Mucosa of stomach (tissue), 1 donor: ENCODE measurements at regions not wholly inside any gene's neighbourhood (a gene's known extent, or its start where the extent isn't known, plus 50 kb on each side); places are given as distances from the start of the nearest gene placed in this dataset.
"Not testable (repeated sequence)": the region's sequence is repeated elsewhere in the genome, so short reads cannot be mapped to it uniquely, and the experiment has no call there.

ENCODE experiments used
- H3K27me3 ChIP-seq: one replicate; pipeline ENCODE4 v1.7.0; 2013; ENCODE audit warnings: mild to moderate bottlenecking, low read length; ENCODE audit not compliant: control insufficient read depth, insufficient read depth
- H3K36me3 ChIP-seq: one replicate; pipeline ENCODE4 v1.7.0; 2013; ENCODE audit warnings: low read length; ENCODE audit not compliant: control insufficient read depth, insufficient read depth
- H3K4me1 ChIP-seq: one replicate; pipeline ENCODE4 v1.7.0; 2013; ENCODE audit warnings: mild to moderate bottlenecking, low read length; ENCODE audit not compliant: control insufficient read depth, insufficient read depth
- H3K4me3 ChIP-seq: one replicate; pipeline ENCODE4 v1.7.0; 2013; ENCODE audit warnings: low read length
- H3K9ac ChIP-seq: one replicate; pipeline ENCODE4 v1.7.0; 2013; ENCODE audit warnings: mild to moderate bottlenecking, low read length, moderate library complexity
- H3K9me3 ChIP-seq: one replicate; pipeline ENCODE4 v1.7.0; 2013; ENCODE audit warnings: mild to moderate bottlenecking, low read length, moderate library complexity; ENCODE audit not compliant: control insufficient read depth
- donor health status: Pancreatic carcinoma.

DNA sequence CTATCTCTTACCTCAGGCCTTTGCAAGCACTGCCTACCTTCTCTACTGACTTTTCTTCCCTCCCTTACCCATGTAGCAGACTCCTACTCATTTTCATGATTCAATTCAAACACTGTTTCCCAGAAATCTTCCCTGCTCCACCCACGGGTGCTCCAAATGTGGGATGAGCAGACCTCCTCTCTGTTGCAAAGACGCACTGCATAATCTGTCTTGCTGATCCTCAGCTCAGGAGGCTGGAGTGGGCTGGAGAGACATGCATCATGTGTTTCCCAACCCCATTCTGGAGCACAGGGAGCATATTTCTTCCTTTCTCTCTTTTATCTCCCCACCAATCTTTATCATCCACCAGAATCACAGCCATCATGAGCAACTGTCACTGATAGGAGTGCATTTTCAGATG lies 459.9 kb upstream of the NFIA start:
- Histone ChIP-seq H3K9me3 (no peaks in the 10 kb centered on the region), H3K4me1 (peaks cover 6% of the 10 kb centered on the region), H3K27me3 (no peaks in the 10 kb centered on the region), H3K4me3 (no peak overlapping the region), H3K9ac (no peak overlapping the region), H3K36me3 (no peaks in the 10 kb centered on the region)

DNA sequence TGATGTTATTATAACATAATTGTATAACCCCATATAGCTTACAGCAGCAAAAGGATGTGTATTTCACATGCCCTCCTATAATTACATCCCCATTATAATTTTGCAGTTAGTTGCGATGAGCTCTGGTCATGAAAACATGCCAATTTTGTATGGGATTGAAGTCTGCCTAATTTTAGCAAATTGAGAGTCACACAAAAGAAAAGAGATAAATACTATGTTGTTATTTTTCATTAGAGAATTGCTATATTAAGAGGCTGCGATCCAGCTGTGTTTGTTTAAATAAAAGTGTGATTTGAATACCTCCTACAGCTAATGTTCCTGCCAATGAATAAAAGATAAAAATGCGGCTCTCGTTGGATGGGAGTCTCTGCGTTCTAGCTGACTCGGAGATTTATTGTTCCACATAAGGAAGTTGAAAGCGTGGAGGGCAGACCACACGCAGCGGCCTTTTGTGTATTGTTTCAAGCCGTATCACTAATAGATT lies 461.0 kb upstream of the NFIA start:
- no peaks in the 10 kb centered on the region for H3K27me3 ChIP-seq
- no peak overlapping the region for H3K4me3 ChIP-seq
- peaks cover 6% of the 10 kb centered on the region for H3K4me1 ChIP-seq
- H3K9ac ChIP-seq = no peak overlapping the region
- no peaks in the 10 kb centered on the region for H3K9me3 ChIP-seq
- no peaks in the 10 kb centered on the region for H3K36me3 ChIP-seq

DNA sequence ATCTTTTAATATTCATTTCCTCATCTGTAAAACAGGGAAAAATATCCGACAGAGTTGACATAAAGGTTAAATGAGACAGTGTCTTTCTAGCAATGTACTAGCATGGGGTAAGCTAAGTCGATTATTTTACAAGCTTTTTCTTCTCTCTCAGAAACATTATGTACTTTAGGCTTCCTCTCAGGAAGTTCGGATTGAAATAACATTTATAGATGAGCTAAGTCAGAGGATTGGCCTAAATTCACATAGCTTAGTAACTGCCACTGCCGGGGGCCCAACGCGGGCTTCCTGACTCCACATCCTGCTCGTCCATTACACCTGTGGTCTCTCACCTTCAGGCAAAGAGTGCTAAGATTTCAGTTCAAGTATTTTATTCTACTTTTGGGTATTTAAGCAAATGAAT lies 462.3 kb upstream of the NFIA start:
- H3K4me3 ChIP-seq = no peak overlapping the region

GRCh38 chr1:60619581-60619980 lies 462.8 kb upstream of the NFIA start:
- Histone ChIP-seq H3K9me3 (no peaks in the 10 kb centered on the region), H3K4me3 (no peak overlapping the region), H3K4me1 (peaks cover 6% of the 10 kb centered on the region), H3K27me3 (no peaks in the 10 kb centered on the region), H3K9ac (no peak overlapping the region), H3K36me3 (no peaks in the 10 kb centered on the region)

More for the DNA sequence above, 462.3 kb upstream of the NFIA start:
- peaks cover 6% of the 10 kb centered on the region for H3K4me1 ChIP-seq
- no peaks in the 10 kb centered on the region for H3K9me3 ChIP-seq
- no peak overlapping the region for H3K9ac ChIP-seq
- no peaks in the 10 kb centered on the region for H3K36me3 ChIP-seq
- no peaks in the 10 kb centered on the region for H3K27me3 ChIP-seq

- H3K4me3 ChIP-seq = no peak overlapping the region
- H3K4me1 ChIP-seq = no peaks in the 10 kb centered on the region
- no peaks in the 10 kb centered on the region for H3K27me3 ChIP-seq
- H3K9ac ChIP-seq = no peak overlapping the region
- no peaks in the 10 kb centered on the region for H3K36me3 ChIP-seq
- no peaks in the 10 kb centered on the region for H3K9me3 ChIP-seq
These were observed 466.7 kb upstream of the NFIA start for GRCh38 chr1:60615666-60616065.

- Histone ChIP-seq H3K27me3 (no peaks in the 10 kb centered on the region), H3K4me1 (no peaks in the 10 kb centered on the region), H3K9ac (no peak overlapping the region), H3K9me3 (no peaks in the 10 kb centered on the region), H3K36me3 (no peaks in the 10 kb centered on the region), H3K4me3 (no peak overlapping the region)
These were observed 469.6 kb upstream of the NFIA start for GRCh38 chr1:60612790-60613189.

DNA sequence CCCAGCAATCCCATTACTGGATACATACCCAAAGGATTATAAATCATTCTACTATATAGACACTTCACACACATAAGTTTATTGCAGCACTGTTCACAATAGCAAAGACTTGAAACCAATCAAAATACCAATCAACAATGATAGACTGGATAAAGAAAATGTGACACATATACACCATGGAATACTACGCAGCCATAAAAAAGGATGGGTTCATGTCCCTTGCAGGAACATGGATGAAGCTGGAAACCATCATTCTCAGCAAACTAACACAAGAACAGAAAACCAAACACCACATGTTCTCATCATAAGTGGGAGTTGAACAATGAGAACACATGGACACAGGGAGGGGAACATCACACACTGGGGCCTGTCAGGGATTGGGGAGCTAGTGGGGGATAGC lies 475.4 kb upstream of the NFIA start:
- H3K36me3 ChIP-seq, H3K9ac ChIP-seq, H3K4me1 ChIP-seq, H3K9me3 ChIP-seq, H3K27me3 ChIP-seq, H3K4me3 ChIP-seq: not testable (repeated sequence)

DNA sequence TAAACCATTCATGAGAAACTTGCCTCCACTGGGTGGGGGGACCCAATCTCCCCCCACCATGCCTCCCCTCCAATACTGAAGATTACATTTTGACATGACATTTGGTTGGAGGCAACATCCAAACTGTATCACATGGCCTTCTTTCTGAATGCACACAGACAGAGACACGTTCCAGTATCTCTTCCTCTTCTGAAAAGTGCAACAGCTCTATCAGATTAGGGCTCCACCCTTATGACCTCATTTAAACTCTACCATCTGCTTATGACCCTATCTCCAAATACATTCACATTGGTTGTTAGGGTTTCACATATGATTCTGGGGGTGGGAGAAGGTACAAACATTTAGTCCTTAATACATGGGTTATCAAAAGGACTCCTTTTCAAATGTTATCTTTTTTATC lies 481.8 kb upstream of the NFIA start:
- Histone ChIP-seq H3K4me1 (no peaks in the 10 kb centered on the region), H3K4me3 (no peak overlapping the region), H3K27me3 (no peaks in the 10 kb centered on the region), H3K9ac (no peak overlapping the region), H3K36me3 (no peaks in the 10 kb centered on the region), H3K9me3 (no peaks in the 10 kb centered on the region)

- H3K9ac ChIP-seq = no peak overlapping the region
- H3K4me1 ChIP-seq = no peaks in the 10 kb centered on the region
- no peaks in the 10 kb centered on the region for H3K36me3 ChIP-seq
- H3K4me3 ChIP-seq = no peak overlapping the region
- no peaks in the 10 kb centered on the region for H3K27me3 ChIP-seq
- no peaks in the 10 kb centered on the region for H3K9me3 ChIP-seq
These were observed 482.8 kb upstream of the NFIA start for GRCh38 chr1:60599574-60599973.

DNA sequence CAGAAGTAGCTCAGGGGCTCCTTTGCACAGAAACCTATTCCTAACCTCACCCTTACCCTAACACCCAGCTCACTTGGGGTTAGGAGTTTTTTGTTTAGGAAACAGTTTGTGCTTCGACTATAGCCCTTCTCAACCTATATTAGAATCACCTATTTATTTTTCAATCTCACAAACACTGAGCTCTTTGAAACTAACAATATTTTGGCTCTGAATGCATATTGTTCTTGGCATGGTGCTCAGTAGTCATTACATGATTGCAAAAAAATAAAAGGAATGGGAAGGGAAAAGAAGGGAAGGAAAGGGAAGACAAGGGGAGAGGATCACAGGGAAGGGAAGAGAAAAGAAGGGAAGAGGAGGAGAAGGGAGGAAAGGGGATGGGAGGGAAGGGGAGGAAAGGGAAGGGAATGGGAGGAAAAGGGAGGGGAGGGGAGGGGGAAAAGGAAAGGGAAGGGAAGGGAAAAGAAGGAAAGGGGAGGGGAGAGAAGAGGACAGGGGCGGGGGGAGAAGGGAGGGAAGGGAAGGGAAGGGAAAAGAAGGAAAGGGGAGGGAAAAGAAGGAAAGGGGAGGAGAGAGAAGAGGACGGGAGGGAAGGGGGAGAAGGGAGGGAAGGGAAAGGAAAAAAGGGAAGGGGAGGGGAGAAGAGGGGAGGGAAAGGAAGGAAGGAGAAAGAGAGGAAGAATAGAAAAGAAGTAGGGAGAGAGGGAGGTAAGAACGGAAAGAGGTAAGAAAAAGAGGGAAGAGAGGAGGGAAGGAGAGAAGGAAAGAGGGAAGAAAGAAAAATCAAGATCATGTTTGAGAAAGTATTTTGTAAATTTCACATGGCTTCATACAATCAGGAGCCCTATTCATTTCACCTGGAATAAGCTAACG lies 484.1 kb upstream of the NFIA start:
- Histone ChIP-seq H3K4me3 (no peak overlapping the region), H3K9ac (no peak overlapping the region), H3K36me3 (no peaks in the 10 kb centered on the region), H3K4me1 (no peaks in the 10 kb centered on the region), H3K27me3 (no peaks in the 10 kb centered on the region), H3K9me3 (no peaks in the 10 kb centered on the region)

- no peak overlapping the region for H3K4me3 ChIP-seq
- H3K9me3 ChIP-seq = no peaks in the 10 kb centered on the region
- no peak overlapping the region for H3K9ac ChIP-seq
- H3K4me1 ChIP-seq = no peaks in the 10 kb centered on the region
- H3K27me3 ChIP-seq = no peaks in the 10 kb centered on the region
- H3K36me3 ChIP-seq = no peaks in the 10 kb centered on the region
These were observed 485.3 kb upstream of the NFIA start for GRCh38 chr1:60596791-60597750.

DNA sequence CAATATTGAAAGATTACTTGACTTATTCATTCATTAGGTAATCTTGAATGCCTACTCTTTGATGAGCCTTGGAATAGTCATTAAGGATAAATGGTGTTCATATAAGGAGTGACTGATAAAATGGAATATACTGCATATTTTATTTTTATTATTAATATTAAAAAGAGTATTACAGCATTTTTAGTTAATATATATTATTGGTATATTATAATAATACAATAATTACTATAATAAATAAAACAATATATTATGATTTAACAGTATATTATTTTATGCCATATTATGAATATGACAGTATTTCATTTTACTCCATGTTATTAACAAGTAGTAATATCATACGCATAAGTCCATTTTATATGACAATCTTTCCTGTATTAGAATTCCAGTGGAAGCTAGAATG lies 490.8 kb upstream of the NFIA start:
- Histone ChIP-seq H3K27me3 (no peaks in the 10 kb centered on the region), H3K9me3 (no peaks in the 10 kb centered on the region), H3K4me1 (no peaks in the 10 kb centered on the region), H3K36me3 (no peaks in the 10 kb centered on the region), H3K4me3 (no peak overlapping the region), H3K9ac (no peak overlapping the region)
